Sigmoid colon (tissue), 4 donors: ENCODE measurements at regions not wholly inside any gene's neighbourhood (a gene's known extent, or its start where the extent isn't known, plus 50 kb on each side); places are given as distances from the start of the nearest gene placed in this dataset.

Source experiments
- CTCF ChIP-seq, 4 experiments: fragments of 450-650 bp in 3 of 4; fragments of 200-600 bp in 1 of 4; IDR thresholded peaks; one replicate each; pipeline ENCODE4 v1.5.1; 2016 to 2019; ENCODE audit warnings: antibody characterized with exemption in 4 of 4, mild to moderate bottlenecking in 3 of 4, moderate library complexity in 2 of 4
- EP300 ChIP-seq, 4 donors: sonication (generic); formaldehyde crosslinking; IDR thresholded peaks; one replicate each; pipeline ENCODE4 v1.6.1; 2017; ENCODE audit warnings: antibody characterized with exemption in 4 of 4
- POLR2A ChIP-seq, 2 donors: fragments of 450-650 bp; IDR thresholded peaks; one replicate each; pipeline ENCODE4 v1.6.1; 2016; ENCODE audit warnings: antibody characterized with exemption in 2 of 2, mild to moderate bottlenecking in 2 of 2, moderate library complexity in 2 of 2
- POLR2AphosphoS5 ChIP-seq, 4 donors: sonication (generic); formaldehyde crosslinking; IDR thresholded peaks; one replicate each; pipeline ENCODE4 v1.6.1; 2017; ENCODE audit warnings: antibody characterized with exemption in 4 of 4

GRCh38 chr10:130713135-130713534 lies 576.9 kb downstream of the GLRX3 start:
- no peak for TF ChIP-seq CTCF (IDR thresholded peaks at IDR 0.05)
- TF ChIP-seq POLR2AphosphoS5 (IDR thresholded peaks at IDR 0.05) = no peak
- TF ChIP-seq POLR2A (IDR thresholded peaks at IDR 0.05) = no peak
- no peak for TF ChIP-seq EP300 (IDR thresholded peaks at IDR 0.05)
